ENCODE measurements at regions not wholly inside any gene's neighbourhood (a gene's known extent, or its start where the extent isn't known, plus 50 kb on each side); places are given as distances from the start of the nearest gene placed in this dataset.

GRCh38 chr16:64654178-64654577 lies 467.7 kb downstream of the CDH11 start:
- no peak for TF ChIP-seq CTCF (IDR thresholded peaks at IDR 0.05; ENCODE audit: low read depth, low read length)
- TF ChIP-seq POLR2A (IDR thresholded peaks at IDR 0.05; ENCODE audit: extremely low read depth, insufficient read length), result no peak
- TF ChIP-seq MAX (IDR thresholded peaks at IDR 0.05; ENCODE audit: low read depth, low read length), result no peak
